Body of pancreas (tissue), 4 donors: ENCODE measurements at regions not wholly inside any gene's neighbourhood (a gene's known extent, or its start where the extent isn't known, plus 50 kb on each side); places are given as distances from the start of the nearest gene placed in this dataset.
A peak's percentile ranks its signal among the peaks of the same experiment; 100 is the strongest.

Source experiments
- ATAC-seq: fragments of 150-250 bp; one replicate; pipeline ENCODE4 v1.9.1; 2016
- DNase-seq, 4 donors: peaks; one replicate each; pipeline ENCODE4 v3.0.0-alpha.2; 2019
- H3K27ac ChIP-seq, 4 donors: fragments of 200-600 bp; sonication (generic); 1 replicate in 3 of 4; 2 replicates in 1 of 4; pipeline versions ENCODE4 v1.5.1 to v1.6.1; 2016 to 2019; ENCODE audit warnings: mild to moderate bottlenecking in 1 of 4, mixed read lengths in 1 of 4, moderate library complexity in 1 of 4
- H3K27me3 ChIP-seq, 2 donors: fragments of 200-600 bp; sonication (generic); one replicate each; pipeline ENCODE4 v1.6.0; 2016; ENCODE audit warnings: mild to moderate bottlenecking in 1 of 2
- H3K36me3 ChIP-seq, 2 donors: fragments of 200-600 bp; sonication (generic); replicated peaks in 1 of 2; 2 replicates each; pipeline ENCODE4 v1.5.1; 2016; ENCODE audit warnings: low read depth in 2 of 2; ENCODE audit not compliant: insufficient read depth in 1 of 2
- H3K4me1 ChIP-seq: fragments of 200-600 bp; sonication (generic); one replicate; pipeline ENCODE4 v1.6.0; 2016
- H3K4me3 ChIP-seq, 2 donors: fragments of 200-600 bp; sonication (generic); 1 replicate in 1 of 2; 2 replicates in 1 of 2; pipeline ENCODE4 v1.5.1; 2016 to 2019
- H3K9me3 ChIP-seq, 3 donors: fragments of 200-600 bp; sonication (generic); 1 replicate in 2 of 3; 2 replicates in 1 of 3; pipeline ENCODE4 v1.5.1; 2016
- POLR2A ChIP-seq, 3 donors: fragments of 450-650 bp; IDR thresholded peaks; one replicate each; pipeline ENCODE4 v1.6.1; 2016; ENCODE audit warnings: antibody characterized with exemption in 3 of 3, mild to moderate bottlenecking in 2 of 3
- WGBS, 2 donors: methylation state at CpG; one replicate each; pipeline ENCODE4 v1.1.5; 2017; 5-methylcytosine and 5-hydroxymethylcytosine counted together
- intact Hi-C: fragments of 100-400 bp; cut with DNase I; formaldehyde crosslinking; loops from one replicate; pipeline ENCODE4 v1.15.1; 2023
- TF ChIP-seq, protein P1 (sequence below), 7 experiments: fragments of 450-650 bp in 4 of 7; fragments of 200-600 bp in 3 of 7; sonication (generic) in 3 of 7; IDR thresholded peaks; one replicate each; pipeline ENCODE4 v1.5.1; 2016 to 2019; ENCODE audit warnings: antibody characterized with exemption in 7 of 7

GRCh38 chr18:39500306-39500705 is 1934.7 kb upstream of the CELF4 start:
- 74 to 88% methylated on average over 3 of the region's 3 CpGs for WGBS, 2 donors
- H3K27me3 ChIP-seq, result no peaks in the 10 kb centered on the region
- no peaks in the 10 kb centered on the region for H3K36me3 ChIP-seq
- H3K9me3 ChIP-seq, result no peaks in the 10 kb centered on the region
- DNase-seq (no peak), ATAC-seq (no peak)
- H3K4me3 ChIP-seq, result no peak overlapping the region
- H3K4me1 ChIP-seq, result no peaks in the 10 kb centered on the region
- intact Hi-C loops, result no loop called here
- TF ChIP-seq POLR2A (IDR thresholded peaks at IDR 0.05), result no peak
- TF ChIP-seq, protein P1, sequence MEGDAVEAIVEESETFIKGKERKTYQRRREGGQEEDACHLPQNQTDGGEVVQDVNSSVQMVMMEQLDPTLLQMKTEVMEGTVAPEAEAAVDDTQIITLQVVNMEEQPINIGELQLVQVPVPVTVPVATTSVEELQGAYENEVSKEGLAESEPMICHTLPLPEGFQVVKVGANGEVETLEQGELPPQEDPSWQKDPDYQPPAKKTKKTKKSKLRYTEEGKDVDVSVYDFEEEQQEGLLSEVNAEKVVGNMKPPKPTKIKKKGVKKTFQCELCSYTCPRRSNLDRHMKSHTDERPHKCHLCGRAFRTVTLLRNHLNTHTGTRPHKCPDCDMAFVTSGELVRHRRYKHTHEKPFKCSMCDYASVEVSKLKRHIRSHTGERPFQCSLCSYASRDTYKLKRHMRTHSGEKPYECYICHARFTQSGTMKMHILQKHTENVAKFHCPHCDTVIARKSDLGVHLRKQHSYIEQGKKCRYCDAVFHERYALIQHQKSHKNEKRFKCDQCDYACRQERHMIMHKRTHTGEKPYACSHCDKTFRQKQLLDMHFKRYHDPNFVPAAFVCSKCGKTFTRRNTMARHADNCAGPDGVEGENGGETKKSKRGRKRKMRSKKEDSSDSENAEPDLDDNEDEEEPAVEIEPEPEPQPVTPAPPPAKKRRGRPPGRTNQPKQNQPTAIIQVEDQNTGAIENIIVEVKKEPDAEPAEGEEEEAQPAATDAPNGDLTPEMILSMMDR (IDR thresholded peaks at IDR 0.05), result no peak
- no peak overlapping the region for H3K27ac ChIP-seq

GRCh38 chr18:39497821-39498220 is 1932.2 kb upstream of the CELF4 start:
- Histone ChIP-seq H3K4me3 (no peak overlapping the region), H3K36me3 (no peaks in the 10 kb centered on the region), H3K27me3 (no peaks in the 10 kb centered on the region), H3K9me3 (no peaks in the 10 kb centered on the region), H3K27ac (no peak overlapping the region), H3K4me1 (peaks cover 15% of the 10 kb centered on the region)
- TF ChIP-seq, protein P1 (IDR thresholded peaks at IDR 0.05), result no peak
- TF ChIP-seq POLR2A (IDR thresholded peaks at IDR 0.05), result no peak
- DNase-seq (no peak), ATAC-seq (no peak)
- intact Hi-C loops, result no loop called here

DNA sequence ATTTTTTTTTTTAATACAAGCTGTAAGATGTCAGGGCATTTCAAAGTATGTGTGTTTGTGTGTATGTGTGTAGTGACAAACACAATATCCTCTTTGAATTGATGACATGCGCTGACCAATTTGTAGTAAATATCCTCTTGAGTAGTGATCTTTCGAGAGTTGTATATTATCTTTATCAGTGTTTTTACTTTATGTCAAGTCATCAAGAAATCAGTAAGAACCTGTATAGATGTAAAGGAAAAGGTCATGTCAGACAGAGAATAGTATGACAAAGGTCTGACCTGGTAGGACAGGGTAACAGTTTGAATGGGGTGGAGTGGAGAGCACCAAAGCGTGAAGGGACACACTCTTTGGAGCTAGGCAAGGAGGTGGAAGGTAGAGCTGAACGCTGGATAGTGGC is 1931.4 kb upstream of the CELF4 start:
- Histone ChIP-seq H3K36me3 (no peaks in the 10 kb centered on the region), H3K4me3 (no peak overlapping the region), H3K27me3 (no peaks in the 10 kb centered on the region), H3K4me1 (peaks cover 15% of the 10 kb centered on the region), H3K9me3 (no peaks in the 10 kb centered on the region), H3K27ac (no peak overlapping the region)
- intact Hi-C loops, result no loop called here
- WGBS, 2 donors, result 74 to 92% methylated on average over 4 of the region's 4 CpGs
- ATAC-seq (no peak), DNase-seq (no peak)
- no peak for TF ChIP-seq POLR2A (IDR thresholded peaks at IDR 0.05)
- TF ChIP-seq, protein P1 (IDR thresholded peaks at IDR 0.05), result no peak

GRCh38 chr18:39494211-39494896 is 1928.8 kb upstream of the CELF4 start:
- peak; percentile 80 for ATAC-seq
- Histone ChIP-seq H3K9me3 (no peaks in the 10 kb centered on the region), H3K27ac (no peak overlapping the region), H3K27me3 (no peaks in the 10 kb centered on the region), H3K4me1 (peaks cover 15% of the 10 kb centered on the region), H3K4me3 (no peak overlapping the region), H3K36me3 (no peaks in the 10 kb centered on the region)
- intact Hi-C loops, result no loop called here
- no peak for TF ChIP-seq POLR2A (IDR thresholded peaks at IDR 0.05)
- TF ChIP-seq, protein P1 (IDR thresholded peaks at IDR 0.05), result no peak
- peak in 2 of 4 donors; percentile 27 to 30 for DNase-seq
- 14 to 19% methylated on average over 3 of the region's 3 CpGs for WGBS, 2 donors

DNA sequence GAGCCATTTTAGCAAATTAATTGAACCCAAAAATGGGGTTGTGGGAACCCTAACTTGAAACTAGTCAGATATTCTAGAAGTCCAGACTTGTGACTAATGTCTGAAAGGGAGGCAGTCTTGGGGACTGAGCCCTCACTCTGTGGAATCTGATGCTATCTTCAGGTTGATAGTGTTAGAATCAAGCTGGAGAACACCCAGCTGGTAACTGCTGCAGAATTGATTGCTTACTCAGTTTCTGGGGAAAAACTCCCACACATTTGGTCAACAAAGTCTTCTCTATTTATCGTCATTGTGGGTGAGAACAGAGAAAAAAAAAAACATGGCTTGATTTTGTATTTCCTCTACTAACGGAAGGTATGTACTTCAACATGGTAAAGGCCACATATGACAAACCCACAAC is 1925.8 kb upstream of the CELF4 start:
- Histone ChIP-seq H3K4me1 (peaks cover 15% of the 10 kb centered on the region), H3K27me3 (no peaks in the 10 kb centered on the region), H3K9me3 (no peaks in the 10 kb centered on the region), H3K27ac (no peak overlapping the region), H3K4me3 (no peak overlapping the region), H3K36me3 (no peaks in the 10 kb centered on the region)
- intact Hi-C loops, result no loop called here
- DNase-seq (no peak), ATAC-seq (no peak)
- WGBS, 2 donors, result 81 to 86% methylated on average over 2 of the region's 2 CpGs
- TF ChIP-seq POLR2A (IDR thresholded peaks at IDR 0.05), result no peak
- TF ChIP-seq, protein P1 (IDR thresholded peaks at IDR 0.05), result no peak
